Small intestine (tissue), 7 donors: ENCODE measurements at regions not wholly inside any gene's neighbourhood (a gene's known extent, or its start where the extent isn't known, plus 50 kb on each side); places are given as distances from the start of the nearest gene placed in this dataset.

Experiments
- DNase-seq, 2 donors: peaks; one replicate each; pipeline versions ENCODE4 v3.0.0 to v3.0.0-alpha.2; 2013
- FAIRE-seq: peaks from 2 replicates; lab custom pipeline; 2012; peaks lifted over from hg19 to GRCh38; lab: Jason Lieb, UNC
- H3K27ac ChIP-seq, 3 donors: one replicate each; pipeline ENCODE4 v1.5.1; 2013; ENCODE audit warnings: low read length in 2 of 3, mild to moderate bottlenecking in 2 of 3, control low read depth in 1 of 3, inconsistent platforms in 1 of 3, low read depth in 1 of 3, moderate library complexity in 1 of 3
- H3K27me3 ChIP-seq, 3 donors: one replicate each; pipeline ENCODE4 v1.6.1; 2013; ENCODE audit warnings: low read length in 3 of 3, inconsistent platforms in 1 of 3; ENCODE audit not compliant: control insufficient read depth in 3 of 3, insufficient read depth in 3 of 3
- H3K36me3 ChIP-seq, 3 donors: one replicate each; pipeline ENCODE4 v1.6.1; 2013; ENCODE audit warnings: low read length in 3 of 3, inconsistent platforms in 1 of 3, low read depth in 1 of 3, mild to moderate bottlenecking in 1 of 3, moderate library complexity in 1 of 3; ENCODE audit not compliant: control insufficient read depth in 3 of 3, insufficient read depth in 2 of 3
- H3K4me1 ChIP-seq, 3 donors: one replicate each; pipeline ENCODE4 v1.6.1; 2013; ENCODE audit warnings: low read length in 2 of 3, inconsistent platforms in 1 of 3, low read depth in 1 of 3, mild to moderate bottlenecking in 1 of 3, moderate library complexity in 1 of 3; ENCODE audit not compliant: control insufficient read depth in 3 of 3, insufficient read depth in 2 of 3
- H3K4me3 ChIP-seq, 3 donors: one replicate each; pipeline ENCODE4 v1.5.1; 2013; ENCODE audit warnings: low read length in 3 of 3, control low read depth in 1 of 3, inconsistent platforms in 1 of 3, low read depth in 1 of 3, mild to moderate bottlenecking in 1 of 3, moderate library complexity in 1 of 3
- H3K9me3 ChIP-seq, 2 donors: one replicate each; pipeline ENCODE4 v1.6.1; 2013; ENCODE audit warnings: low read depth in 1 of 2, low read length in 1 of 2; ENCODE audit not compliant: control insufficient read depth in 2 of 2, insufficient read depth in 1 of 2
- WGBS, 3 donors: extraction: QIAGEN DNeasy Blood & Tissue Kit; methylation state at CpG; one replicate each; pipeline ENCODE4 v1.1.7; 2013; 5-methylcytosine and 5-hydroxymethylcytosine counted together
- donor health status: healthy with polysubstance abuse.
- donor health status: control.
- donor health status: control.
- donor health status: Bipolar disorder and iron deficiency.
- donor health status: healthy.

- Histone ChIP-seq H3K27ac (no peak overlapping the region), H3K4me3 (no peak overlapping the region), H3K27me3 (no peaks in the 10 kb centered on the region), H3K9me3 (no peaks in the 10 kb centered on the region), H3K4me1 (peaks cover 0 to 51% (median 2%) of the 10 kb centered on the region in 3 donors), H3K36me3 (no peaks in the 10 kb centered on the region)
- FAIRE-seq, result no peak
- no peak for DNase-seq
- WGBS, 3 donors, result 47 to 51% (median 49%) methylated on average over 11 of the region's 11 CpGs
These were observed 194.1 kb downstream of the USP12 start for GRCh38 chr13:26977541-26977940.

- FAIRE-seq (no peak), DNase-seq (no peak)
- H3K27me3 ChIP-seq, result no peaks in the 10 kb centered on the region
- no peaks in the 10 kb centered on the region for H3K36me3 ChIP-seq
- H3K4me1 ChIP-seq, result peaks cover 0 to 59% (median 0%) of the 10 kb centered on the region in 3 donors
- H3K9me3 ChIP-seq, result no peaks in the 10 kb centered on the region
- no peak overlapping the region for H3K4me3 ChIP-seq
- WGBS, 3 donors, result 72 to 94% (median 81%) methylated on average over 1 of the region's 1 CpG
- H3K27ac ChIP-seq, result no peak overlapping the region
These were observed 195.3 kb downstream of the USP12 start for GRCh38 chr13:26976313-26976712.

GRCh38 chr13:26973946-26974345 lies 197.7 kb downstream of the USP12 start:
- Histone ChIP-seq H3K27ac (no peak overlapping the region), H3K4me3 (no peak overlapping the region), H3K36me3 (no peaks in the 10 kb centered on the region), H3K27me3 (no peaks in the 10 kb centered on the region), H3K9me3 (no peaks in the 10 kb centered on the region), H3K4me1 (peaks cover 0 to 63% (median 2%) of the 10 kb centered on the region in 3 donors)
- WGBS, 3 donors, result 53 to 90% (median 84%) methylated on average over 4 of the region's 4 CpGs
- no peak for DNase-seq
- no peak for FAIRE-seq

GRCh38 chr13:26973295-26973694 lies 198.3 kb downstream of the USP12 start:
- Histone ChIP-seq H3K4me1 (peaks cover 0 to 63% (median 3%) of the 10 kb centered on the region in 3 donors), H3K27ac (no peak overlapping the region), H3K9me3 (no peaks in the 10 kb centered on the region), H3K4me3 (no peak overlapping the region), H3K36me3 (no peaks in the 10 kb centered on the region), H3K27me3 (no peaks in the 10 kb centered on the region)
- FAIRE-seq, result no peak
- 76 to 82% (median 79%) methylated on average over 6 of the region's 6 CpGs for WGBS, 3 donors
- no peak for DNase-seq

GRCh38 chr13:26971990-26972887 lies 199.4 kb downstream of the USP12 start:
- H3K4me1 ChIP-seq, result peaks cover 8 to 66% (median 10%) of the 10 kb centered on the region in 3 donors
- H3K4me3 ChIP-seq, result no peak overlapping the region
- H3K9me3 ChIP-seq, result no peaks in the 10 kb centered on the region
- DNase-seq, result peak; percentile 87
- WGBS, 3 donors, result 13 to 38% (median 22%) methylated on average over 10 of the region's 10 CpGs
- FAIRE-seq, result no peak
- H3K27ac ChIP-seq, result peak overlapping the region; percentile 33 to 75 (median 68)
- no peaks in the 10 kb centered on the region for H3K36me3 ChIP-seq
- no peaks in the 10 kb centered on the region for H3K27me3 ChIP-seq

- DNase-seq (peak; percentile 87 to 93), FAIRE-seq (no peak)
- Histone ChIP-seq H3K4me3 (no peak overlapping the region), H3K27ac (peak overlapping the region; percentile 80 to 89 (median 85)), H3K27me3 (no peaks in the 10 kb centered on the region), H3K36me3 (no peaks in the 10 kb centered on the region), H3K9me3 (no peaks in the 10 kb centered on the region), H3K4me1 (peaks cover 16 to 90% (median 18%) of the 10 kb centered on the region in 3 donors)
- WGBS, 3 donors, result 13 to 48% (median 28%) methylated on average over 22 of the region's 22 CpGs
These were observed 202.9 kb downstream of the USP12 start for GRCh38 chr13:26968431-26969341.

GRCh38 chr13:26967119-26968038 lies 204.2 kb downstream of the USP12 start:
- Histone ChIP-seq H3K4me1 (peaks cover 18 to 99% (median 20%) of the 10 kb centered on the region in 3 donors), H3K9me3 (no peaks in the 10 kb centered on the region), H3K36me3 (no peaks in the 10 kb centered on the region), H3K27ac (peak overlapping the region; percentile 80 to 89 (median 85)), H3K4me3 (no peak overlapping the region), H3K27me3 (no peaks in the 10 kb centered on the region)
- WGBS, 3 donors, result 60 to 67% (median 67%) methylated on average over 17 of the region's 17 CpGs
- DNase-seq, result peak in 1 of 2 donors; percentile 49
- FAIRE-seq, result no peak
